K562 (cell line): ENCODE measurements at regions not wholly inside any gene's neighbourhood (a gene's known extent, or its start where the extent isn't known, plus 50 kb on each side); places are given as distances from the start of the nearest gene placed in this dataset.

ENCODE experiments used
- ATAC-seq: fragments of 200-7000 bp; cut with Tn5 transposase; 3 replicates; pipeline ENCODE4 v1.9.1; 2020; ENCODE audit warnings: moderate library complexity
- BruUV-seq: library from RNA; stranded (reverse); fragments of 400-500 nt; replicated peaks from 2 replicates; lab custom pipeline; 2021; lab: Mats Ljungman, UMichigan
- CTCF ChIA-PET: fragments of 300-600 bp; formaldehyde crosslinking; extraction: SDS; loops from one replicate; lab custom pipeline; 2021; ENCODE audit warnings: low intra/inter-chr PET ratio; lab: Yijun Ruan, JAX
- POLR2A ChIA-PET: fragments of 300-600, 350-650 bp; sonication (Branson Sonifier 250); formaldehyde crosslinking; extraction: SDS; loops from one replicate; lab custom pipeline; 2021; ENCODE audit warnings: antibody characterized with exemption, inconsistent platforms; lab: Yijun Ruan, JAX
- DNase-seq, 4 experiments: peaks; one replicate each; pipeline versions ENCODE4 v3.0.0 to v3.0.0-alpha.2; 2011 to 2018; ENCODE audit warnings: low spot score in 3 of 4, mixed read lengths in 3 of 4; ENCODE audit errors: extremely low read depth in 1 of 4
- FAIRE-seq: peaks from 2 replicates; lab custom pipeline; 2011; peaks lifted over from hg19 to GRCh38; lab: Jason Lieb, UNC
- H2AFZ ChIP-seq: 2 replicates; pipeline ENCODE4 v1.6.0; 2011; ENCODE audit warnings: low read depth, low read length, control low read depth, inconsistent platforms
- H3K27ac ChIP-seq: fragments of 200-600 bp; 3 replicates; pipeline ENCODE4 v1.8.0; 2011; ENCODE audit warnings: low read depth, mild to moderate bottlenecking, control low read depth, inconsistent platforms, low read length, moderate library complexity, mixed read lengths; ENCODE audit errors: extremely low read depth
- H3K27me3 ChIP-seq, 2 experiments: fragments of 300-600 bp in 1 of 2; 2 replicates in 1 of 2; 3 replicates in 1 of 2; pipeline versions ENCODE4 v1.6.0 to v1.8.0; 2011; ENCODE audit warnings: inconsistent platforms in 2 of 2, low read length in 2 of 2, mild to moderate bottlenecking in 1 of 2, mixed read lengths in 1 of 2, moderate library complexity in 1 of 2; ENCODE audit not compliant: control insufficient read depth in 2 of 2, insufficient read depth in 2 of 2
- H3K36me3 ChIP-seq: fragments of 300-600 bp; 3 replicates; pipeline ENCODE4 v1.8.0; 2011; ENCODE audit warnings: mild to moderate bottlenecking, low read length, inconsistent platforms; ENCODE audit not compliant: control insufficient read depth, insufficient read depth
- H3K4me1 ChIP-seq, 2 experiments: fragments of 200-600 bp in 1 of 2; replicated peaks in 1 of 2; 2 replicates in 1 of 2; 3 replicates in 1 of 2; pipeline versions ENCODE4 v1.5.1 to v1.8.0; 2011; ENCODE audit warnings: inconsistent platforms in 2 of 2, low read length in 2 of 2, mild to moderate bottlenecking in 1 of 2, mixed read lengths in 1 of 2, moderate library complexity in 1 of 2; ENCODE audit not compliant: control insufficient read depth in 2 of 2, insufficient read depth in 2 of 2
- H3K4me2 ChIP-seq: 2 replicates; pipeline ENCODE4 v1.6.1; 2011; ENCODE audit warnings: low read length, control low read depth, inconsistent platforms, mixed read lengths; ENCODE audit not compliant: insufficient read depth
- H3K4me3 ChIP-seq: fragments of 200-600 bp; sonication (generic), shearing (Covaris generic); 2 replicates; pipeline ENCODE4 v1.5.1; 2016; ENCODE audit warnings: control low read depth, inconsistent platforms
- H3K79me2 ChIP-seq: fragments of 200-600 bp; 3 replicates; pipeline ENCODE4 v1.8.0; 2011; ENCODE audit warnings: low read length, inconsistent platforms; ENCODE audit not compliant: control insufficient read depth, insufficient read depth
- H3K9ac ChIP-seq, 2 experiments: 2 replicates each; pipeline versions ENCODE4 v1.6.0 to v1.6.1; 2011; ENCODE audit warnings: low read depth in 2 of 2, low read length in 2 of 2, control low read depth in 1 of 2, inconsistent platforms in 1 of 2, mild to moderate bottlenecking in 1 of 2, mixed read lengths in 1 of 2; ENCODE audit not compliant: insufficient read depth in 1 of 2
- H3K9me1 ChIP-seq: one replicate; pipeline ENCODE4 v1.6.0; 2011; ENCODE audit warnings: inconsistent platforms, mild to moderate bottlenecking, low read length, moderate library complexity; ENCODE audit not compliant: control insufficient read depth, insufficient read depth
- H3K9me3 ChIP-seq: replicated peaks from 2 replicates; pipeline ENCODE4 v1.5.1; 2011; ENCODE audit warnings: low read depth, low read length, inconsistent platforms; ENCODE audit not compliant: control insufficient read depth, insufficient read depth
- H4K20me1 ChIP-seq: replicated peaks from 2 replicates; pipeline ENCODE4 v1.6.1; 2011; ENCODE audit warnings: low read length, inconsistent platforms, mixed read lengths; ENCODE audit not compliant: control insufficient read depth, insufficient read depth
- ARID1B ChIP-seq: fragments of 450-650 bp; IDR thresholded peaks from 2 replicates; pipeline ENCODE4 v1.6.1; 2016; ENCODE audit warnings: antibody characterized with exemption, mild to moderate bottlenecking, inconsistent platforms
- ID3 ChIP-seq, 2 experiments: fragments of 250-450 bp in 1 of 2; fragments of 450-650 bp in 1 of 2; sonication (Bioruptor Pico) in 1 of 2; IDR thresholded peaks; 2 replicates each; pipeline versions ENCODE4 v1.6.1 to v1.8.0; 2016 to 2021; ENCODE audit warnings: mild to moderate bottlenecking in 2 of 2, moderate library complexity in 2 of 2, missing compliant biosample characterization in 1 of 2, missing genetic modification characterization in 1 of 2
- ZBTB49 ChIP-seq: sonication (generic); formaldehyde crosslinking; IDR thresholded peaks from 2 replicates; pipeline ENCODE4 v1.8.0; 2022; ENCODE audit warnings: missing genetic modification reagents, mild to moderate bottlenecking, borderline replicate concordance
- WGBS: fragments of 100-300 bp; shearing (Covaris generic); methylation state at CpG from one replicate; pipeline ENCODE4 v1.1.6; 2016; ENCODE audit warnings: low coverage, mixed read lengths; ENCODE audit not compliant: insufficient coverage; ENCODE audit errors: missing lambda C conversion rate; 5-methylcytosine and 5-hydroxymethylcytosine counted together
- in situ Hi-C: fragments of 300-500 bp; cut with MboI; formaldehyde crosslinking; loops from 4 replicates; pipeline ENCODE4 v1.15.0; 2018; ENCODE audit warnings: inconsistent platforms, mixed read lengths
- intact Hi-C: fragments of 100-400 bp; cut with micrococcal nuclease; formaldehyde crosslinking; loops from 2 replicates; pipeline ENCODE4 v1.14.2; 2022

GRCh38 chr3:127446756-127447155 is 143.8 kb downstream of the TPRA1 start:
- H3K79me2 ChIP-seq = no peaks in the 10 kb centered on the region
- intact Hi-C loops (no loop called here), in situ Hi-C loops (no loop called here)
- H3K4me1 ChIP-seq = no peaks in the 10 kb centered on the region
- no peaks in the 10 kb centered on the region for H3K9me3 ChIP-seq
- ChIA-PET POLR2A (no interaction called here), CTCF (no interaction called here)
- H3K4me2 ChIP-seq = no peak overlapping the region
- no peak overlapping the region for H3K9ac ChIP-seq
- no TSS peak for BruUV-seq
- no peak for DNase-seq
- FAIRE-seq = no peak
- WGBS = 0% methylated on average over 4 of the region's 4 CpGs
- no peak overlapping the region for H3K4me3 ChIP-seq
- peaks cover 0 to 4% of the 10 kb centered on the region in 2 experiments; a peak in 1 of 5 replicates for H3K27me3 ChIP-seq
- H3K9me1 ChIP-seq = no peaks in the 10 kb centered on the region
- H3K36me3 ChIP-seq = no peaks in the 10 kb centered on the region
- ATAC-seq = no peak
- H3K27ac ChIP-seq = no peak overlapping the region
- H2AFZ ChIP-seq = no peak overlapping the region
- TF ChIP-seq ID3 (CRISPR knock-in tag; IDR thresholded peaks at IDR 0.05) (no peak), ID3 (tag; IDR thresholded peaks at IDR 0.05) (no peak), ARID1B (no peak), ZBTB49 (CRISPR knock-in tag) (no peak)
- H4K20me1 ChIP-seq = no peaks in the 10 kb centered on the region
